Occipital lobe (tissue), 1 donor: ENCODE measurements at regions not wholly inside any gene's neighbourhood (a gene's known extent, or its start where the extent isn't known, plus 50 kb on each side); places are given as distances from the start of the nearest gene placed in this dataset.

Experiments
- DNase-seq: peaks from one replicate; lab custom pipeline; 2025; lab: John Stamatoyannopoulos, UW

DNA sequence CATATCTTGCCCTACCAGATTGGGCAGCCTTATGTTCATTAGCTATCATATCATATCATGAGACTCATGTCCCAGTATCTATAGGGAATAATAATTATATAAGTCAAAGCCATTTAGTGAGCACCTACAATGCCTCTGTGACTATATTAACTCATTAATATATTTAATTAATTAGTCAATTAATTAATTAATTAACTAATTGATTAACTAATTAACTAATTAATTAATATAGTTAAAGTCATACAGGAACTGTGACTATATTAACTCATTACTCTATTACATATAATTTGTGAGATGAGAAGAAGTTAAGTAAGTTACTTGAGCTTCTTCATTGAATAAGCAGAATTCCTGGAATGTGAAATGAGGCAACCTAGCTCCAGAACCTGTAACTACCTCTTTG is 588.3 kb upstream of the SLITRK1 start:
- DNase-seq: no peak

GRCh38 chr13:84466461-84466860 is 584.2 kb upstream of the SLITRK1 start:
- DNase-seq: no peak

GRCh38 chr13:84460989-84461388 is 578.7 kb upstream of the SLITRK1 start:
- DNase-seq: no peak

GRCh38 chr13:84455143-84455905 is 573.0 kb upstream of the SLITRK1 start:
- DNase-seq: no peak

DNA sequence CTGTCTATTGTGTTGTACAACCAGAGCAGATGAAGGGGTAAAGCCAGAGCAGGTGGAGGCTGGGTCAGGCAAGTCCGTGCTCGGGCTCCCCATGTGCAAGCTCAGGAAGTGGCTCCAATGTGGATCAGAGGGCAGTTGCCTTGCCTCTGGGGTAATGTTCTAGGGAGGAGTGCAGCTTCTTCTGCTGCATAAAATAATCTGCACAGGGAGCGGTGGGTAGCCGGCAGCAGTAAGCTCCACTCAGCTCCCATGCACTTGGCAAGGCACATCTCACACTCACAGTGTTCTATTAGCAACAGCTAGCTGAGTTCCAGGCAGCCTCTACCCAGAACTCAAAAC is 565.3 kb upstream of the SLITRK1 start:
- no peak for DNase-seq

DNA sequence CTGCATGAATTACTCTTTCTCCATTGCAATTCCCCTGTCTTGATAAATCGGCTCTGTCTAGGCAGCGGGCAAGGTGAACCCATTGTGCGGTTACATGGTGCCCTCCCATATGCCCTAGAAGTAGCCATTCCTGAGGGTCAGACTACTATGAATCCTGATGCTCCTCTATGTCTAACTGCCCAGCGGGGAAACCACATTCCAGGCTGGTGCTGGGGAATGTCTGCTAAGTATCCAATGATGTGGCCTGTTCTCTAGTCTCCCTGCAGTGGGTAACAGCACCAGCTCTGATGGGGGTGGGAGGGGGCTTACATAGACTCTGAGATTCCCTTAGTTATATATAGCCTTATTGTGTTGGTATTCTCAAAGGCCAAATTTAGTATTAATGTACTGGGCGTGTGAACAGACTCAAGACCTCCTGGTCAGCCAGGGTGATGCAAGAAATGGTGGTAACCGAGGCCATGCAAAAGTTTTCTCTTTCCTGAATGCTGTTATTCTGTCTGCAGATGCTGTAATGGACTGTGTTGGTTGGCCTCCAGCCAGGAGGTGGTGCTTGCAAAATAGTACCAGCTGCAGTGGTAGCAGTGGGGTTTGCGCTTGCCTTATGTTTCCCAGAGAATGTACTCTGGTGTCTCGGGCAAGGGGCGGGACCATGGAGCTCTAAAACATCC is 564.8 kb upstream of the SLITRK1 start:
- no peak for DNase-seq

- DNase-seq: no peak
Observed at GRCh38 chr13:84445776-84446175, 563.5 kb upstream of the SLITRK1 start.

DNA sequence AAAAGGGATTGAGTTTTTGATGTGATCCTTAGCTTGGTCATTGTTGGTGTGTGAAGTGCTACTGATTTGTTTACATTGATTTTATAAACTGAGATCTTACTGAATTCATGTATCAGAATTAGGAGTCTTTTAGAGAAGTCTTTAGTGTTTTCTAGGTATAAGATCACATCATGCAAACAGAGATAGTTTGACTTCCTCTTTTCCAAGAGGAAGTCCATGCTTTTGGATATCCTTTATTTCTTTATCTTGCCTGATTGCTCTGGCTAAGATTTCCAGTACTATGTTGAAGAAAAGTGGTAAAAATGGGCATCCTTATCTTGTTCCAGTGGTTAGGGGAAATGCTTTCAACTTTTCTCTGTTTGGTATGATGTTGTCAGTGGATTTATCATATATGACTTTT is 561.2 kb upstream of the SLITRK1 start:
- no peak for DNase-seq

DNA sequence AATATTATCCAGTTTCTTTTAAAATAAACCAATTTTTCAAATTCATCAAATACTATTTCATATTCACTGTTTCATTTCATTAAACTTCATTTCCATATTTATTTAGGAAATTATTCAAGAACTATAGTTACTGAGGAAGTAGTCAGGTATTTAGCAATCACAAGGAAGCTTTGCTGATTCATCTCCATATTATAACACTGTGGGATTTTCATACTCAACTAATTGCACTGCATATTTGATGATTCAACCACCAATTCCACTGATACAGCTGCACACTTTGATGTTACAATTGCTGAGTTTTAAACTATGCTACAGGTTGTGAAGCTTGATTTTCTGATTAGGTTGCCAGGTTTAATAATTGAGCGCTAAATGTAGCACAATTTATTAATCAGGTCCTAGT is 556.8 kb upstream of the SLITRK1 start:
- no peak for DNase-seq

DNA sequence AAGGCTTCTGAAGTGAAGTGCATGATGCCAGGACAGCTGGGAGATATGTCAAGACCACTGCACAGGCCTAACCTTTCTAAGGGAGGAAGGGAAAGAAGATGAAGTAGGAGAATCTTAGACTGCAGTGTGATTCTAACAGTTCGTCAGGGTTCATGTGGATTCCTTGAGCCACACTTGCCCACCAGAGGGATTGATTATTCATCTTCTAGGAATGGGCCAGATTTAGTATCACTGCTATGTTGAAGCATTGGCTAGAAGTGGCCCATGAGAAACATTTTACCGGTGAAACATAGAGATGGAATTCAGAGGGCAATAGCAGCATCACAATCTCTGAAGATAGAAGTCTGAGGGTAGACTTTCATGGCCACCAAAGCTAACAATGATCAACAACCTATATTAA is 550.8 kb upstream of the SLITRK1 start:
- no peak for DNase-seq

- no peak for DNase-seq
Observed at GRCh38 chr13:84431646-84432045, 549.4 kb upstream of the SLITRK1 start.

GRCh38 chr13:84430446-84430845 is 548.2 kb upstream of the SLITRK1 start:
- DNase-seq: no peak

- no peak for DNase-seq
Observed at GRCh38 chr13:84430015-84430414, 547.7 kb upstream of the SLITRK1 start.

DNA sequence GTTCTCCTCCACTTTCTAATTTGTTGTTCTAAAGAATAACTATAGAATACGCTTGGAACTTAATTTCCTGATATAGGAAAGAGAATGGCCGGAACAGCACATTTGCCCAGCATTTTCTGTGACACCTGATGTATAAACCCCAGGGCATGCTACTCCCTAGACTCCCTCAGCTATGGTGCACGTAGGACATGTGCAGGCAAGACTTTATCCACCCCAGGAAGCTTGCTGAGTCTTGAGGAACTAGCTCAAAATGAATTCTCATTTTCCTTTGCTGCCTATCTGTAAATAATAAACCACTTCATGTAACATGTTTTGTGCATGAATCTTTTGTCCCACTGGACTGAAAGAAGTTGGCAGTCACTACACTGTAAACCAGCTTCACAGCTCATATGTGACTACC is 535.8 kb upstream of the SLITRK1 start:
- no peak for DNase-seq

GRCh38 chr13:84417416-84417815 is 535.1 kb upstream of the SLITRK1 start:
- DNase-seq: no peak

DNA sequence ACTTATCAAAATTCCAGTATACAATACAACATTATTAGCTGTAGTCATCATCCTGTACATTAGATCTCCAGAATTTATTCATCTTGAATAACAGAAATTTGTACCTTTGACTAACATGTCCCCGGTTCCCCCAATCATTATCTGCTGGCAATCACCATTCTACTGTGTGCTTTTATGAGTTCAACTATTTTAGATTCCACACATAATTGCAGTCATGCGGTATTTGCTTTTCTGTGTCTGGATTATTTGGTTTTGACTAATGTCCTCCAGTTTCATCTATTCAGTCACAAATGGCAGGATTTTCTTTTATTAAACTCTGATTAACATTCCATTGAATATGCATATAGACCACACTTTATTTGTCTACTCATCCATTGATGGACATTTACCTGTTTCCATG is 530.7 kb upstream of the SLITRK1 start:
- no peak for DNase-seq

- no peak for DNase-seq
Observed at GRCh38 chr13:84405286-84405685, 523.0 kb upstream of the SLITRK1 start.

DNA sequence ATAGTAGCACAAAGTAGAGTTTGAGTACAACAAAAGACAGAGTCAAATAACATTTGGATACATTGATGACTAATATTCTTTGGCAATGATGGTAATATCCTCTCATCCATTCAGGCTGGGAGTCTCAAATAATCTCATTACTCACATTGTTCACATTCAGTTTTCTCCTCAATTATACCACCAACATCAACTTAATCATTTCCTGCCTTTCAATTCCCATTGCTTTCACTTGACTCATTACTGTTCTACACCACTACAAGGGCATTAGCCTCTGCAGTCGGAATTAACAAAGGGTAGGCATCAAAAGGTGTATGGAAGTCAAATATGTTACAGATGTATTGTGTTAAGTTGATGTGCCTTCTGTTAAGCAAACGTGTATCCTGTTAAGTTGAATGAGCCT is 518.4 kb upstream of the SLITRK1 start:
- DNase-seq: no peak

GRCh38 chr13:84399320-84400085 is 517.2 kb upstream of the SLITRK1 start:
- DNase-seq: no peak

DNA sequence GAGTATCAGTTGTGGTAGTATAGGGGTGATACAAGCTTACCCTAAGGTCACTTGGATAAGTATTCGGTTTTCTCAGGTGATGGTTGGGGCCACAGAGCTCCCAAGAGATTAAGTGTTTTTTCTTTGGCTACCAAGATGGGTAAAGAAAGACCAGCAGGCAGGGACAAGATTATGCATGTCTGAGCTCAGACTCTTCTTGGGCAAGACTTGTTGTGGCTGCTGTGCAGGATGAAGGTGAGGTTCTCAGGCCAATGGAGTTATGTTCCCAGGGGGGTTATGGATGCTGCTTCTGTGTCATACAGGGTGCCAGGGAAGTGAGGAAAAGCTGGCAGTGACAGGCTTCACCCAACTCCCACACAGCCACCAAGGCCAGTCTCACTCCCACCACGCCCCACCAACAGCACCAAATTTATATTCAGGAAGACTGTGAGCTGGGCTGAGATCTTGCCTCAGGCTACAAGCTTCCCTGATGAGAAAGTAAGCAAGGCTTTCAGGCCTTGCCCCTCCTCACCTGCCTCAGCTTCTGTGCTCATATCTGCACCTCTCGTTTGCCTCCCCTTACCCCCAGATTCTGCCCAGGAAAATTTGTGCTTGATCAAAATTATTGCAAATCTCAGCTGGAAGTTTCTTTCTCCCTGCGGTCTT is 511.8 kb upstream of the SLITRK1 start:
- no peak for DNase-seq

DNA sequence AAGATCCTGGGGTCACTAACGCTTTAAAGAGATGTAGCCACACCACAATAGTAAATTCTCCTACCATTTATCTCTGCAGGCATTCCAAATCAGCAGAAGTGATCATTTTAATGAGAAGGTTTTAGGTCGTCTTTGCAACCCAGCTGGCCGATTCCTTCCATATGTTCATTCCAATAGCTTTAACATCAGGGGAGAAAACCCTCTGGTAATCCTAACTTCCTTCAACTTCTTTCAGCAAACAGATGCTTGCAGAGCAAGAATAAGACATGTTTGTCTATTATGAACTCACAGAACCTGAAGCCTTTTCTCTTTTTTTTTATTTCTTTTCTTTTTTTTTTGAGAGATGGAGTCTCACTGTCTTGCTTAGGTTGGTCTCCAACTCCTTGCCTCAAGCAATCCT is 498.6 kb upstream of the SLITRK1 start:
- DNase-seq: no peak

DNA sequence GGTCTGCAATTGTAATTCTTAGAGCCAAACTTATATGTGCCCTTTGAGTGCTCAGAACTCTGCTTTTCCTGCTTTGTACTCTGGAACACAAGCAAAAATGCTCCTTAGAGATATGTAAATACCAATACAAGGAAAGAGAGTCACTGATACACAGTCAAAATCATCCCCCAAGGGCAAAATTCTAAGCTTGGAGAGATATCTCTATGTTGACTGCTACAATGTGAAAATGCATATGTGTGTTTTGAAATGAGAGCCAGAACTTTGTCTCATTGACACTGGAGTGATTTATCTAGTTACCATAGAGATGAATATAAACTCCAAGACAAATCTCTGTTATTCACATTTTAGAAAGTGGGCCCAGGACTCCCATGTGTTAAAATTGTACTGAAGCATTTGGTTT is 494.8 kb upstream of the SLITRK1 start:
- no peak for DNase-seq
